ENCODE measurements at regions not wholly inside any gene's neighbourhood (a gene's known extent, or its start where the extent isn't known, plus 50 kb on each side); places are given as distances from the start of the nearest gene placed in this dataset.

DNA sequence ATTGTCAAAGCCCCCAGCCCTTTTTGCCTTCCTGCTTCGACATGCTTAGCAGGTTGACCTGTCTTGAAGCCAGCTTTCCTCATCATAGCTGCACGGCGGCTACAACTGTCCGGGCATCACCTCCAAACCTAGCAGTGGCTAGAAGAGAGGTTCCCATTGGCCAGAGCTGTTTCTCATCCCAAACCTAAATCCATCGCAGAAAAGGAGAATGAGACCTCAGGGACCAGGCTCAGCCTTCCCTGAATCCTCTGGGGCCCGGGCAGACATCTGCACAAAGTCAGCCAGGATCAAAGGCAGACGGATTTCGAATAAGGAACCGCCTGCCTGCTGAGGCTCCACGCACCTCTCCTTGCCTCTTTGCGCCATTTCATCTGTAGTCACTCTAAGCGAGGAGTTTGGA is 101.7 kb upstream of the SLC66A3 start:
- TF ChIP-seq SIN3A (IDR thresholded peaks at IDR 0.05; ENCODE audit: borderline replicate concordance, low read depth, low read length) (no peak), YY1 (IDR thresholded peaks at IDR 0.05; ENCODE audit: low read depth) (no peak), GATA2 (CRISPR knock-in tag; IDR thresholded peaks at IDR 0.05) (no peak), POLR2AphosphoS5 (IDR thresholded peaks at IDR 0.05; ENCODE audit: low read depth, low read length) (no peak), EZH2phosphoT487 (IDR thresholded peaks at IDR 0.05; ENCODE audit: borderline replicate concordance, low read depth) (no peak), EP300 (IDR thresholded peaks at IDR 0.05; ENCODE audit: borderline replicate concordance in 1 of 2, low read depth in 1 of 2, low read length in 1 of 2) (no peak), TAF1 (IDR thresholded peaks at IDR 0.05; ENCODE audit: borderline replicate concordance, low read depth, low read length) (no peak), MXI1 (IDR thresholded peaks at IDR 0.05; ENCODE audit: low read depth, low read length) (no peak), JUND (IDR thresholded peaks at IDR 0.05) (no peak)
- TF ChIP-seq, protein P1, sequence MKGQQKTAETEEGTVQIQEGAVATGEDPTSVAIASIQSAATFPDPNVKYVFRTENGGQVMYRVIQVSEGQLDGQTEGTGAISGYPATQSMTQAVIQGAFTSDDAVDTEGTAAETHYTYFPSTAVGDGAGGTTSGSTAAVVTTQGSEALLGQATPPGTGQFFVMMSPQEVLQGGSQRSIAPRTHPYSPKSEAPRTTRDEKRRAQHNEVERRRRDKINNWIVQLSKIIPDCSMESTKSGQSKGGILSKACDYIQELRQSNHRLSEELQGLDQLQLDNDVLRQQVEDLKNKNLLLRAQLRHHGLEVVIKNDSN (IDR thresholded peaks at IDR 0.05; ENCODE audit: borderline replicate concordance, low read depth) = no peak
- TF ChIP-seq, protein P2, sequence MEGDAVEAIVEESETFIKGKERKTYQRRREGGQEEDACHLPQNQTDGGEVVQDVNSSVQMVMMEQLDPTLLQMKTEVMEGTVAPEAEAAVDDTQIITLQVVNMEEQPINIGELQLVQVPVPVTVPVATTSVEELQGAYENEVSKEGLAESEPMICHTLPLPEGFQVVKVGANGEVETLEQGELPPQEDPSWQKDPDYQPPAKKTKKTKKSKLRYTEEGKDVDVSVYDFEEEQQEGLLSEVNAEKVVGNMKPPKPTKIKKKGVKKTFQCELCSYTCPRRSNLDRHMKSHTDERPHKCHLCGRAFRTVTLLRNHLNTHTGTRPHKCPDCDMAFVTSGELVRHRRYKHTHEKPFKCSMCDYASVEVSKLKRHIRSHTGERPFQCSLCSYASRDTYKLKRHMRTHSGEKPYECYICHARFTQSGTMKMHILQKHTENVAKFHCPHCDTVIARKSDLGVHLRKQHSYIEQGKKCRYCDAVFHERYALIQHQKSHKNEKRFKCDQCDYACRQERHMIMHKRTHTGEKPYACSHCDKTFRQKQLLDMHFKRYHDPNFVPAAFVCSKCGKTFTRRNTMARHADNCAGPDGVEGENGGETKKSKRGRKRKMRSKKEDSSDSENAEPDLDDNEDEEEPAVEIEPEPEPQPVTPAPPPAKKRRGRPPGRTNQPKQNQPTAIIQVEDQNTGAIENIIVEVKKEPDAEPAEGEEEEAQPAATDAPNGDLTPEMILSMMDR (IDR thresholded peaks at IDR 0.05) = no peak

All from SK-N-SH (cell line).